Uterus (tissue), 2 donors: ENCODE measurements at regions not wholly inside any gene's neighbourhood (a gene's known extent, or its start where the extent isn't known, plus 50 kb on each side); places are given as distances from the start of the nearest gene placed in this dataset.

Experiments
- POLR2A ChIP-seq, 2 donors: fragments of 450-650 bp; IDR thresholded peaks; one replicate each; pipeline ENCODE4 v1.6.1; 2016; ENCODE audit warnings: antibody characterized with exemption in 2 of 2, mild to moderate bottlenecking in 1 of 2, moderate library complexity in 1 of 2
- TF ChIP-seq, protein P1 (sequence below), 4 experiments: fragments of 200-600 bp in 2 of 4; fragments of 450-650 bp in 2 of 4; sonication (generic) in 2 of 4; IDR thresholded peaks; one replicate each; pipeline ENCODE4 v1.5.1; 2016 to 2019; ENCODE audit warnings: antibody characterized with exemption in 4 of 4, mild to moderate bottlenecking in 2 of 4, moderate library complexity in 1 of 4

DNA sequence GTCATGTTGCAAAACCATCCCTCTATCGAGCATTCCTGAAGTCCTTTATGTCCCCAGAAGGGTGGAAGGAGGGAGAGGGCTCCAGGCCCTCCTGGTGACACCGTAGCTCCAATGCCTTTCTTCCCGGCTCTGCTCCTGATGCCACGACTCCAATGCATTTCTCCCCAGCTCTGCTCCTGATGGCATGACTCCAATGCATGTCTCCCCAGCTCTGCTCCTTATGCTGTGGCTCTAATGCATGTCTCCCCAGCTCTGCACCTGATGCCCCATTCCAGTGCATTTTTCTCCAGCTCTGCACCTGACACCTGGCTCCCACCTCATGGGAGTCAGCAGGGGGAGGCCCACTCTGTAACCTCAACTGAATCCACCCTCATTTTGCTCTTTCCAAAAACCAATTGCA, 153.0 kb upstream of the SALL3 start:
- TF ChIP-seq, protein P1, sequence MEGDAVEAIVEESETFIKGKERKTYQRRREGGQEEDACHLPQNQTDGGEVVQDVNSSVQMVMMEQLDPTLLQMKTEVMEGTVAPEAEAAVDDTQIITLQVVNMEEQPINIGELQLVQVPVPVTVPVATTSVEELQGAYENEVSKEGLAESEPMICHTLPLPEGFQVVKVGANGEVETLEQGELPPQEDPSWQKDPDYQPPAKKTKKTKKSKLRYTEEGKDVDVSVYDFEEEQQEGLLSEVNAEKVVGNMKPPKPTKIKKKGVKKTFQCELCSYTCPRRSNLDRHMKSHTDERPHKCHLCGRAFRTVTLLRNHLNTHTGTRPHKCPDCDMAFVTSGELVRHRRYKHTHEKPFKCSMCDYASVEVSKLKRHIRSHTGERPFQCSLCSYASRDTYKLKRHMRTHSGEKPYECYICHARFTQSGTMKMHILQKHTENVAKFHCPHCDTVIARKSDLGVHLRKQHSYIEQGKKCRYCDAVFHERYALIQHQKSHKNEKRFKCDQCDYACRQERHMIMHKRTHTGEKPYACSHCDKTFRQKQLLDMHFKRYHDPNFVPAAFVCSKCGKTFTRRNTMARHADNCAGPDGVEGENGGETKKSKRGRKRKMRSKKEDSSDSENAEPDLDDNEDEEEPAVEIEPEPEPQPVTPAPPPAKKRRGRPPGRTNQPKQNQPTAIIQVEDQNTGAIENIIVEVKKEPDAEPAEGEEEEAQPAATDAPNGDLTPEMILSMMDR (IDR thresholded peaks at IDR 0.05): no peak
- TF ChIP-seq POLR2A (IDR thresholded peaks at IDR 0.05): no peak
